Neural crest cell (in vitro differentiated cells): ENCODE measurements at regions not wholly inside any gene's neighbourhood (a gene's known extent, or its start where the extent isn't known, plus 50 kb on each side); places are given as distances from the start of the nearest gene placed in this dataset.
"Not testable (repeated sequence)": the region's sequence is repeated elsewhere in the genome, so short reads cannot be mapped to it uniquely, and the experiment has no call there.

ENCODE experiments used
- DNase-seq: peaks from one replicate; pipeline ENCODE4 v3.0.0; 2021; ENCODE audit warnings: low read depth, mixed read lengths, low spot score
- H3K27ac Mint-ChIP-seq: one replicate; pipeline ENCODE4 v1.8.0; 2021; ENCODE audit warnings: mild to moderate bottlenecking, mixed read lengths; ENCODE audit not compliant: unreplicated experiment
- H3K27me3 Mint-ChIP-seq: 2 replicates; pipeline ENCODE4 v1.8.0; 2021; ENCODE audit warnings: low read depth, mild to moderate bottlenecking, mixed read lengths
- H3K36me3 Mint-ChIP-seq: 2 replicates; pipeline ENCODE4 v1.8.0; 2021; ENCODE audit warnings: low read depth, mild to moderate bottlenecking, mixed read lengths
- H3K4me1 Mint-ChIP-seq: 2 replicates; pipeline ENCODE4 v1.8.0; 2021; ENCODE audit warnings: mixed read lengths
- H3K4me3 Mint-ChIP-seq: one replicate; pipeline ENCODE4 v1.8.0; 2021; ENCODE audit warnings: mild to moderate bottlenecking, mixed read lengths
- H3K9me3 Mint-ChIP-seq: 2 replicates; pipeline ENCODE4 v1.8.0; 2021; ENCODE audit warnings: mixed read lengths
- TF ChIP-seq, protein P1 (sequence below): fragments of 200-600 bp; sonication (generic); conservative IDR thresholded peaks from 2 replicates; pipeline ENCODE4 v1.5.0; 2021; ENCODE audit warnings: antibody characterized with exemption, mild to moderate bottlenecking

GRCh38 chr12:113532292-113532691 is 60.6 kb upstream of the LHX5 start:
- TF ChIP-seq, protein P1, sequence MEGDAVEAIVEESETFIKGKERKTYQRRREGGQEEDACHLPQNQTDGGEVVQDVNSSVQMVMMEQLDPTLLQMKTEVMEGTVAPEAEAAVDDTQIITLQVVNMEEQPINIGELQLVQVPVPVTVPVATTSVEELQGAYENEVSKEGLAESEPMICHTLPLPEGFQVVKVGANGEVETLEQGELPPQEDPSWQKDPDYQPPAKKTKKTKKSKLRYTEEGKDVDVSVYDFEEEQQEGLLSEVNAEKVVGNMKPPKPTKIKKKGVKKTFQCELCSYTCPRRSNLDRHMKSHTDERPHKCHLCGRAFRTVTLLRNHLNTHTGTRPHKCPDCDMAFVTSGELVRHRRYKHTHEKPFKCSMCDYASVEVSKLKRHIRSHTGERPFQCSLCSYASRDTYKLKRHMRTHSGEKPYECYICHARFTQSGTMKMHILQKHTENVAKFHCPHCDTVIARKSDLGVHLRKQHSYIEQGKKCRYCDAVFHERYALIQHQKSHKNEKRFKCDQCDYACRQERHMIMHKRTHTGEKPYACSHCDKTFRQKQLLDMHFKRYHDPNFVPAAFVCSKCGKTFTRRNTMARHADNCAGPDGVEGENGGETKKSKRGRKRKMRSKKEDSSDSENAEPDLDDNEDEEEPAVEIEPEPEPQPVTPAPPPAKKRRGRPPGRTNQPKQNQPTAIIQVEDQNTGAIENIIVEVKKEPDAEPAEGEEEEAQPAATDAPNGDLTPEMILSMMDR: no peak
- Mint-ChIP-seq H3K27me3 (peaks cover 73% of the 10 kb centered on the region), H3K27ac (no peak overlapping the region), H3K9me3 (no peaks in the 10 kb centered on the region), H3K4me3 (no peak overlapping the region), H3K36me3 (no peaks in the 10 kb centered on the region), H3K4me1 (no peaks in the 10 kb centered on the region)
- DNase-seq: no peak

- peaks cover 79% of the 10 kb centered on the region for H3K27me3 Mint-ChIP-seq
- not testable (repeated sequence) for H3K27ac Mint-ChIP-seq, H3K4me1 Mint-ChIP-seq, H3K4me3 Mint-ChIP-seq, DNase-seq, H3K36me3 Mint-ChIP-seq, H3K9me3 Mint-ChIP-seq
Measured at GRCh38 chr12:113531073-113531472, 59.4 kb upstream of the LHX5 start.

- no peak overlapping the region for H3K27ac Mint-ChIP-seq
- H3K36me3 Mint-ChIP-seq: no peaks in the 10 kb centered on the region
- H3K27me3 Mint-ChIP-seq: peaks cover 75% of the 10 kb centered on the region
Measured at GRCh38 chr12:113528606-113529293, 57.1 kb upstream of the LHX5 start.

GRCh38 chr12:113525066-113525465 is 53.4 kb upstream of the LHX5 start:
- H3K27me3 Mint-ChIP-seq: peaks cover 82% of the 10 kb centered on the region
- no peak overlapping the region for H3K27ac Mint-ChIP-seq
- H3K4me1 Mint-ChIP-seq: no peaks in the 10 kb centered on the region

More at GRCh38 chr12:113528606-113529293, 57.1 kb upstream of the LHX5 start:
- H3K9me3 Mint-ChIP-seq: no peaks in the 10 kb centered on the region
- H3K4me3 Mint-ChIP-seq: no peak overlapping the region
- TF ChIP-seq, protein P1: no peak
- no peaks in the 10 kb centered on the region for H3K4me1 Mint-ChIP-seq
- no peak for DNase-seq

DNA sequence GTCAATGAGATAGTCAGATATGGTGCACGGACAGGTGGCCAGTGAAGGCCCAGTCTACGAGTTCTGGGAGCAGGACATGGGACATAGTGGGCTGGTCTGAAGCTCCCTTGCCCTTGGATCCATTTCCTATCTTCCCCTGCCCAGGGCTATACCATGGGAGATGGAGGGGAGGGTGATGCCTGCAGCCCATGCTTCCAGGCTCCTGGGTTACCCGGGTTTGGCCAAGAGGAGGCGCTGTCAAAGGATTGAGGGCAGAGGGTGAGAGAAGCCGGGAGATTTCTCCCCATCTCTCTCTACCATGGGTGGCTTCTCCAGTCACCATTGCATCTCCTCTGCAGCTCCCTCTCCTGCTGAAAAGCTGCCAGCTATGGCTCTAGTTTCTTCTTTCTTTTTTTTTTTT is 52.8 kb upstream of the LHX5 start:
- no peak overlapping the region for H3K27ac Mint-ChIP-seq
- TF ChIP-seq, protein P1: no peak
- no peaks in the 10 kb centered on the region for H3K9me3 Mint-ChIP-seq
- DNase-seq: no peak
- H3K4me3 Mint-ChIP-seq: no peak overlapping the region
- peaks cover 85% of the 10 kb centered on the region for H3K27me3 Mint-ChIP-seq
- no peaks in the 10 kb centered on the region for H3K4me1 Mint-ChIP-seq
- H3K36me3 Mint-ChIP-seq: no peaks in the 10 kb centered on the region

More at GRCh38 chr12:113525066-113525465, 53.4 kb upstream of the LHX5 start:
- TF ChIP-seq, protein P1: no peak
- H3K4me3 Mint-ChIP-seq: no peak overlapping the region
- no peaks in the 10 kb centered on the region for H3K36me3 Mint-ChIP-seq
- H3K9me3 Mint-ChIP-seq: no peaks in the 10 kb centered on the region
- DNase-seq: no peak

- no peak overlapping the region for H3K4me3 Mint-ChIP-seq
- no peaks in the 10 kb centered on the region for H3K36me3 Mint-ChIP-seq
- H3K27me3 Mint-ChIP-seq: peaks cover 83% of the 10 kb centered on the region
- no peaks in the 10 kb centered on the region for H3K9me3 Mint-ChIP-seq
- no peak for DNase-seq
- H3K4me1 Mint-ChIP-seq: no peaks in the 10 kb centered on the region
- no peak overlapping the region for H3K27ac Mint-ChIP-seq
- TF ChIP-seq, protein P1: no peak
Measured at GRCh38 chr12:113521708-113522107, 50.0 kb upstream of the LHX5 start.
